ENCODE measurements at regions not wholly inside any gene's neighbourhood (a gene's known extent, or its start where the extent isn't known, plus 50 kb on each side); places are given as distances from the start of the nearest gene placed in this dataset.
A peak's percentile ranks its signal among the peaks of the same experiment; 100 is the strongest.

DNA sequence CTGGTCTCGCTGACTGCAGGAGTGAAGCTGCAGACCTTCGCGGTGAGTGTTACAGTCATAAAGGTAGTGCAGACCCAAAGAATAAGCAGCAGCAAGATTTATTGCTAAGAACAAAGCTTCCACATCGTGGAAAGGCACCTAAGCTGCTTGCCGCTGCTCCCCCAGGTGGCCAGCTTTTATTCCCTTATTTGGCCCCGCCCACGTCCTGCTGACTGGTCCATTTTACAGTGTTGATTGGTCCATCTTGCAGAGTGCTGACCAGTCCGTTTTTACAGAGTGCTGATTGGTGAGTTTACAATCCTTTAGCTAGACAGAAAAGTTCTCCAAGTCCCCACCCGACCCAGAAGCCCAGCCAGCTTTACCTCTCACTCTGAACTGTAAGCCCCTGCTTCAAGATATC lies 227.8 kb downstream of the ABCC12 start (continued):
- TF ChIP-seq, protein P1, sequence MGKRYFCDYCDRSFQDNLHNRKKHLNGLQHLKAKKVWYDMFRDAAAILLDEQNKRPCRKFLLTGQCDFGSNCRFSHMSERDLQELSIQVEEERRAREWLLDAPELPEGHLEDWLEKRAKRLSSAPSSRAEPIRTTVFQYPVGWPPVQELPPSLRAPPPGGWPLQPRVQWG (CRISPR knock-in tag; IDR thresholded peaks at IDR 0.05; ENCODE audit: borderline replicate concordance, low read depth) = no peak
- TF ChIP-seq ZNF441 (CRISPR knock-in tag; IDR thresholded peaks at IDR 0.05; ENCODE audit: borderline replicate concordance) = no peak
- no peak for TF ChIP-seq ZFP41 (CRISPR knock-in tag; IDR thresholded peaks at IDR 0.05; ENCODE audit: borderline replicate concordance)
- peak; percentile 65 for TF ChIP-seq NFYC (CRISPR knock-in tag; IDR thresholded peaks at IDR 0.05)
- TF ChIP-seq STAG1 (CRISPR knock-in tag; IDR thresholded peaks at IDR 0.05) = peak; percentile 65
- TF ChIP-seq, protein P2, sequence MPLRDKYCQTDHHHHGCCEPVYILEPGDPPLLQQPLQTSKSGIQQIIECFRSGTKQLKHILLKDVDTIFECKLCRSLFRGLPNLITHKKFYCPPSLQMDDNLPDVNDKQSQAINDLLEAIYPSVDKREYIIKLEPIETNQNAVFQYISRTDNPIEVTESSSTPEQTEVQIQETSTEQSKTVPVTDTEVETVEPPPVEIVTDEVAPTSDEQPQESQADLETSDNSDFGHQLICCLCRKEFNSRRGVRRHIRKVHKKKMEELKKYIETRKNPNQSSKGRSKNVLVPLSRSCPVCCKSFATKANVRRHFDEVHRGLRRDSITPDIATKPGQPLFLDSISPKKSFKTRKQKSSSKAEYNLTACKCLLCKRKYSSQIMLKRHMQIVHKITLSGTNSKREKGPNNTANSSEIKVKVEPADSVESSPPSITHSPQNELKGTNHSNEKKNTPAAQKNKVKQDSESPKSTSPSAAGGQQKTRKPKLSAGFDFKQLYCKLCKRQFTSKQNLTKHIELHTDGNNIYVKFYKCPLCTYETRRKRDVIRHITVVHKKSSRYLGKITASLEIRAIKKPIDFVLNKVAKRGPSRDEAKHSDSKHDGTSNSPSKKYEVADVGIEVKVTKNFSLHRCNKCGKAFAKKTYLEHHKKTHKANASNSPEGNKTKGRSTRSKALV (CRISPR knock-in tag; IDR thresholded peaks at IDR 0.05) = no peak
- TF ChIP-seq NFYB (CRISPR knock-in tag; IDR thresholded peaks at IDR 0.05) = peak; percentile 54
- TF ChIP-seq ZNF703 (CRISPR knock-in tag; IDR thresholded peaks at IDR 0.05; ENCODE audit: borderline replicate concordance) = no peak
- TF ChIP-seq CENPX (CRISPR knock-in tag; IDR thresholded peaks at IDR 0.05) = no peak
- TF ChIP-seq MAFF (IDR thresholded peaks at IDR 0.05; ENCODE audit: low read depth, low read length) = peak; percentile 79
- no peak for TF ChIP-seq ZSCAN12 (CRISPR knock-in tag; IDR thresholded peaks at IDR 0.05)
- TF ChIP-seq, protein P3, sequence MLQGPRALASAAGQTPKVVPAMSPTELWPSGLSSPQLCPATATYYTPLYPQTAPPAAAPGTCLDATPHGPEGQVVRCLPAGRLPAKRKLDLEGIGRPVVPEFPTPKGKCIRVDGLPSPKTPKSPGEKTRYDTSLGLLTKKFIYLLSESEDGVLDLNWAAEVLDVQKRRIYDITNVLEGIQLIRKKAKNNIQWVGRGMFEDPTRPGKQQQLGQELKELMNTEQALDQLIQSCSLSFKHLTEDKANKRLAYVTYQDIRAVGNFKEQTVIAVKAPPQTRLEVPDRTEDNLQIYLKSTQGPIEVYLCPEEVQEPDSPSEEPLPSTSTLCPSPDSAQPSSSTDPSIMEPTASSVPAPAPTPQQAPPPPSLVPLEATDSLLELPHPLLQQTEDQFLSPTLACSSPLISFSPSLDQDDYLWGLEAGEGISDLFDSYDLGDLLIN (CRISPR knock-in tag; IDR thresholded peaks at IDR 0.05; ENCODE audit: borderline replicate concordance) = no peak
- TF ChIP-seq SP1 (IDR thresholded peaks at IDR 0.05) = no peak
- TF ChIP-seq SP1 (CRISPR knock-in tag; IDR thresholded peaks at IDR 0.05) = peak; percentile 72
- 0 out of 2 replicates have a peak, but pooled peaks have one; percentile 14 for TF ChIP-seq ZMYM4 (CRISPR knock-in tag; IDR thresholded peaks at IDR 0.05)
- TF ChIP-seq, protein P4, sequence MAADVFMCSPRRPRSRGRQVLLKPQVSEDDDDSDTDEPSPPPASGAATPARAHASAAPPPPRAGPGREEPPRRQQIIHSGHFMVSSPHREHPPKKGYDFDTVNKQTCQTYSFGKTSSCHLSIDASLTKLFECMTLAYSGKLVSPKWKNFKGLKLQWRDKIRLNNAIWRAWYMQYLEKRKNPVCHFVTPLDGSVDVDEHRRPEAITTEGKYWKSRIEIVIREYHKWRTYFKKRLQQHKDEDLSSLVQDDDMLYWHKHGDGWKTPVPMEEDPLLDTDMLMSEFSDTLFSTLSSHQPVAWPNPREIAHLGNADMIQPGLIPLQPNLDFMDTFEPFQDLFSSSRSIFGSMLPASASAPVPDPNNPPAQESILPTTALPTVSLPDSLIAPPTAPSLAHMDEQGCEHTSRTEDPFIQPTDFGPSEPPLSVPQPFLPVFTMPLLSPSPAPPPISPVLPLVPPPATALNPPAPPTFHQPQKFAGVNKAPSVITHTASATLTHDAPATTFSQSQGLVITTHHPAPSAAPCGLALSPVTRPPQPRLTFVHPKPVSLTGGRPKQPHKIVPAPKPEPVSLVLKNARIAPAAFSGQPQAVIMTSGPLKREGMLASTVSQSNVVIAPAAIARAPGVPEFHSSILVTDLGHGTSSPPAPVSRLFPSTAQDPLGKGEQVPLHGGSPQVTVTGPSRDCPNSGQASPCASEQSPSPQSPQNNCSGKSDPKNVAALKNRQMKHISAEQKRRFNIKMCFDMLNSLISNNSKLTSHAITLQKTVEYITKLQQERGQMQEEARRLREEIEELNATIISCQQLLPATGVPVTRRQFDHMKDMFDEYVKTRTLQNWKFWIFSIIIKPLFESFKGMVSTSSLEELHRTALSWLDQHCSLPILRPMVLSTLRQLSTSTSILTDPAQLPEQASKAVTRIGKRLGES (CRISPR knock-in tag; IDR thresholded peaks at IDR 0.05; ENCODE audit: borderline replicate concordance) = no peak
- TF ChIP-seq SRF (IDR thresholded peaks at IDR 0.05; ENCODE audit: low read depth, low read length) = peak; percentile 76; the same call in 1 of the 2 replicates
- no peak for TF ChIP-seq ZFP36 (IDR thresholded peaks at IDR 0.05; ENCODE audit: borderline replicate concordance, low read depth, low read length, partially characterized antibody)
- no peak for TF ChIP-seq TEAD2 (CRISPR knock-in tag; IDR thresholded peaks at IDR 0.05)
